PC-3 (cell line): ENCODE measurements at regions not wholly inside any gene's neighbourhood (a gene's known extent, or its start where the extent isn't known, plus 50 kb on each side); places are given as distances from the start of the nearest gene placed in this dataset.

ENCODE experiments used
- EZH2 ChIP-seq: fragments of 300-600 bp; sonication (generic); IDR thresholded peaks from one replicate; pipeline ENCODE4 v1.6.1; 2017; ENCODE audit warnings: antibody characterized with exemption, mild to moderate bottlenecking, low read length; ENCODE audit not compliant: unreplicated experiment
- TF ChIP-seq, protein P1 (sequence below): fragments of 300-600 bp; sonication (generic); conservative IDR thresholded peaks from 2 replicates; pipeline ENCODE4 v1.5.1; 2017; ENCODE audit warnings: antibody characterized with exemption, low read depth, mild to moderate bottlenecking, low read length

DNA sequence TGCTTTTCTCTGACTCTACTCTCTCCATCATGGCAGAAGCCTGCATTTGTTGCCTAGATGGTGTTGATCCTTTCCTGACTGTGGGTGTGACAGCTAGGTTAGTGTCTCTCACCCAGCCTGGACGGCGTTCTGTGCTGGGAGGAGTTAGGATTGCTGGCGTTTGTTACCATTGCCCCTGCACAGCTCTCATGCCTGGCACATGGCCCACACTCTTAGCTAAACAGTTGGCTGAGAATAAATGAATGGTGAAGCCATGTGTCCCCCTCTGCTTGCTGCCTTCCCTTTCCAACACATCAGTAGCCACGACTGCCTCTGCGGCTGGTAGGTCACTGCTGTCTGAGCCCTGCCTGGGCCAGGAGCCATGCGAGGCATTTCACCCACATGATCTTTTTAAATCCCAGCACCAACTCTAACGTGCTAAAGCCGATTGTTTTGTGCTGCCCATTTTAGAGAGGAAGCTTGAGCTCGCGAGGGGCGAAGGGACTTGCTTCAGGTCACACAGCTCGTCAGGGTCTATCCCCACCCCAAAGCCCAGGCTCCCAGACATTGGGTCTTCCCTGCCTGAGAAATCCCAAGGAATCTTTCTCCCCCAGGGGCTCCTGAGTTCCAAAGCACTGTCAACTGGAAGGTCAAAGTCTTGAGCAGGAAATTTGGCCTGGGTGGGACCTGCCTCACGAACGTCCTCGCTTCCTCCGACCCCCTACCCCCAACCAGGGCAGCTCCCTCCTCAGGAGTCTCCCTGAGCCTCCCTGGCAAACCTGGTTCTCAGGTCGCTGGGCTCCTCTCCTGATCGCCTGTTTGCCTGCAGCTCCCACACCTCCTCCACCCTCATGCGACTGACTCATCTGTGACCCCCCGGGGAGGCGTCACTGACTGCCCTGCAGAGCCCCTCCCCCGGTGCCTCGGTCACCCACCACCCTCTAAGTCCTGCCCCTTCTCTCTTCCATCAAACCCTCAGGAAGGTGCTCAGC, 271.7 kb upstream of the C1orf174 start:
- TF ChIP-seq, protein P1, sequence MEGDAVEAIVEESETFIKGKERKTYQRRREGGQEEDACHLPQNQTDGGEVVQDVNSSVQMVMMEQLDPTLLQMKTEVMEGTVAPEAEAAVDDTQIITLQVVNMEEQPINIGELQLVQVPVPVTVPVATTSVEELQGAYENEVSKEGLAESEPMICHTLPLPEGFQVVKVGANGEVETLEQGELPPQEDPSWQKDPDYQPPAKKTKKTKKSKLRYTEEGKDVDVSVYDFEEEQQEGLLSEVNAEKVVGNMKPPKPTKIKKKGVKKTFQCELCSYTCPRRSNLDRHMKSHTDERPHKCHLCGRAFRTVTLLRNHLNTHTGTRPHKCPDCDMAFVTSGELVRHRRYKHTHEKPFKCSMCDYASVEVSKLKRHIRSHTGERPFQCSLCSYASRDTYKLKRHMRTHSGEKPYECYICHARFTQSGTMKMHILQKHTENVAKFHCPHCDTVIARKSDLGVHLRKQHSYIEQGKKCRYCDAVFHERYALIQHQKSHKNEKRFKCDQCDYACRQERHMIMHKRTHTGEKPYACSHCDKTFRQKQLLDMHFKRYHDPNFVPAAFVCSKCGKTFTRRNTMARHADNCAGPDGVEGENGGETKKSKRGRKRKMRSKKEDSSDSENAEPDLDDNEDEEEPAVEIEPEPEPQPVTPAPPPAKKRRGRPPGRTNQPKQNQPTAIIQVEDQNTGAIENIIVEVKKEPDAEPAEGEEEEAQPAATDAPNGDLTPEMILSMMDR, result no peak
- TF ChIP-seq EZH2, result no peak
